ENCODE measurements at regions not wholly inside any gene's neighbourhood (a gene's known extent, or its start where the extent isn't known, plus 50 kb on each side); places are given as distances from the start of the nearest gene placed in this dataset.

DNA sequence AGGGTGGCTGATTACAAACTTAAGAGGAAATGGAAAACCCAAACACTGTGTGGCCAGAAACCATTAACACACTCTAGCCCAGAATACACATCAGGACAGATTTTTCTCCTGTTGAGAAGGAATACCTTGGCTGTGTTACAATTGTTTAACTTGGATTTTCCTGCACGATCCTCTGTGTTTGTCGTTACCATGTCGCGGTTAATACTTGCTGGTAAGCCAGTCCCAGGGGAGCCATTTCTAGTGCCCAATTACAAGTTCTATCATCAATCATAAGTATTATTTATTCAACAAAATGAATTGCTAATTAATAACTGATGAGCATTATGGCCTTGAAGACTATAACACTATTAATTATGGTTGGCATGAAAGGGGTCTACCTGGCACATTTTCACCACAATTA is 146.8 kb downstream of the LNPK start:
- Histone ChIP-seq H3K4me1 (replicated peaks in 1 of 4; ENCODE audit: control insufficient read depth in 3 of 4, insufficient read depth in 4 of 4, low read length in 3 of 4) (peaks cover 0 to 14% (median 8%) of the 10 kb centered on the region in 4 experiments; a peak in 4 of 7 replicates), H4K5ac (ENCODE audit: insufficient read length, low read depth, low read length) (no peak overlapping the region), H3K56ac (replicated peaks; ENCODE audit: insufficient read length, low read depth, low read length) (no peak overlapping the region), H3K27ac (ENCODE audit: low read depth, low read length) (no peak overlapping the region), H3K9ac (replicated peaks in 1 of 4; ENCODE audit: extremely low read depth in 1 of 4, low read depth in 3 of 4, low read length in 3 of 4) (no peak overlapping the region), H3K4me3 (ENCODE audit: extremely low read depth in 1 of 4, insufficient read depth in 2 of 4, low read depth in 3 of 4, low read length in 4 of 4) (no peak overlapping the region), H3K23me2 (ENCODE audit: low read depth, low read length) (no peaks in the 10 kb centered on the region), H3K4ac (replicated peaks; ENCODE audit: insufficient read length, low read depth, low read length) (no peak overlapping the region), H3K4me2 (ENCODE audit: insufficient read depth in 1 of 2, low read depth in 2 of 2, low read length in 2 of 2) (no peak overlapping the region), H3K27me3 (replicated peaks in 1 of 4; ENCODE audit: control insufficient read depth in 3 of 4, extremely low read depth in 1 of 4, insufficient read depth in 3 of 4, low read length in 3 of 4) (no peaks in the 10 kb centered on the region), H3K79me2 (ENCODE audit: control insufficient read depth in 1 of 2, insufficient read depth in 2 of 2, low read length in 2 of 2) (no peaks in the 10 kb centered on the region), H2BK20ac (ENCODE audit: low read length) (no peak overlapping the region), H2BK15ac (ENCODE audit: low read length) (no peak overlapping the region), H4K20me1 (replicated peaks in 1 of 2; ENCODE audit: control insufficient read depth in 1 of 2, insufficient read depth in 2 of 2, low read length in 2 of 2) (no peaks in the 10 kb centered on the region), H3K14ac (ENCODE audit: insufficient read length) (no peak overlapping the region), H2BK5ac (ENCODE audit: low read depth, low read length) (no peak overlapping the region), H3K18ac (ENCODE audit: extremely low read depth, low read length) (no peak overlapping the region), H4K8ac (ENCODE audit: extremely low read depth, insufficient read depth, low read length) (no peak overlapping the region), H2BK120ac (replicated peaks; ENCODE audit: low read depth, low read length) (no peak overlapping the region), H3K23ac (ENCODE audit: insufficient read length) (no peak overlapping the region), H2AK5ac (ENCODE audit: low read depth, low read length) (no peak overlapping the region), H4K91ac (replicated peaks; ENCODE audit: insufficient read length, low read length) (no peak overlapping the region), H3K79me1 (ENCODE audit: low read depth, low read length) (no peaks in the 10 kb centered on the region), H2AFZ (ENCODE audit: low read length) (no peak overlapping the region), H3K36me3 (ENCODE audit: control insufficient read depth in 2 of 4, insufficient read depth in 4 of 4, low read length in 3 of 4) (no peaks in the 10 kb centered on the region), H3K9me3 (ENCODE audit: insufficient read depth in 2 of 2, low read depth in 1 of 2, low read length in 1 of 2) (no peaks in the 10 kb centered on the region), H2BK12ac (ENCODE audit: low read depth, low read length) (no peak overlapping the region)
- 83% methylated on average over 4 of the region's 4 CpGs; no CpG with 5 or more reads in 1 of the 2 experiments for WGBS, 2 experiments (ENCODE audit: extremely low coverage in 1 of 2, insufficient coverage in 1 of 2, insufficient read length in 1 of 2, insufficient replicate concordance in 2 of 2, low coverage in 1 of 2, low lambda C conversion rate in 2 of 2, missing lambda C conversion rate in 1 of 2)
- ChIA-PET CTCF (ENCODE audit: partially characterized antibody) (interaction anchor here (0.6 to 1.3 kb wide), 3 partner anchors 12 to 490 kb away, joined by 3 to 5 read pairs (median 4); no protein-coding TSS in a partner anchor), POLR2A (ENCODE audit: partially characterized antibody) (no interaction called here)
- DNase-seq (ENCODE audit: low read depth in 1 of 2, low spot score in 2 of 2) (no peak), FAIRE-seq (no peak)
- TF ChIP-seq SUZ12 (IDR thresholded peaks at IDR 0.05; ENCODE audit: low read length) (no peak), POU5F1 (IDR thresholded peaks at IDR 0.05; ENCODE audit: low read depth, low read length) (no peak), RXRA (IDR thresholded peaks at IDR 0.05; ENCODE audit: insufficient read depth, low read depth, low read length) (no peak), BRCA1 (IDR thresholded peaks at IDR 0.05; ENCODE audit: low read depth, low read length) (no peak), SP2 (IDR thresholded peaks at IDR 0.05; ENCODE audit: low read length) (no peak), CREB1 (IDR thresholded peaks at IDR 0.05) (no peak), POLR2A (IDR thresholded peaks at IDR 0.05; ENCODE audit: control extremely low read depth in 1 of 2, low read depth in 2 of 2, low read length in 2 of 2) (no peak), EZH2 (IDR thresholded peaks at IDR 0.05; ENCODE audit: low read depth, low read length, severe bottlenecking) (no peak), SP1 (IDR thresholded peaks at IDR 0.05; ENCODE audit: low read depth, low read length) (no peak), CHD1 (IDR thresholded peaks at IDR 0.05; ENCODE audit: low read depth, low read length) (no peak)

Measured in H1 (cell line).